T-helper 2 cell treated with Interferon-gamma antibody and Interleukin-4, amounts not matched to agents 5 μg/mL and 100 μg/mL, for 36 hours (primary cell): ENCODE measurements at regions not wholly inside any gene's neighbourhood (a gene's known extent, or its start where the extent isn't known, plus 50 kb on each side); places are given as distances from the start of the nearest gene placed in this dataset.

Experiments used
- DNase-seq: peaks from one replicate; pipeline ENCODE4 v3.0.0; 2021; ENCODE audit warnings: low spot score
- H3K27ac Mint-ChIP-seq: one replicate; pipeline ENCODE4 v1.8.0; 2021; ENCODE audit warnings: mild to moderate bottlenecking, mixed read lengths
- H3K27me3 Mint-ChIP-seq: one replicate; pipeline ENCODE4 v1.8.0; 2021; ENCODE audit warnings: low read depth, mixed read lengths
- H3K36me3 Mint-ChIP-seq: one replicate; pipeline ENCODE4 v1.8.0; 2021; ENCODE audit warnings: low read depth, mixed read lengths
- H3K4me1 Mint-ChIP-seq: one replicate; pipeline ENCODE4 v1.8.0; 2021; ENCODE audit warnings: low read depth, mixed read lengths
- H3K4me3 Mint-ChIP-seq: one replicate; pipeline ENCODE4 v1.8.0; 2022; ENCODE audit warnings: mild to moderate bottlenecking, moderate library complexity, mixed read lengths
- H3K9me3 Mint-ChIP-seq: one replicate; pipeline ENCODE4 v1.8.0; 2021; ENCODE audit warnings: mixed read lengths

- Mint-ChIP-seq H3K27ac (no peak overlapping the region), H3K27me3 (peaks cover 2% of the 10 kb centered on the region), H3K9me3 (no peaks in the 10 kb centered on the region), H3K4me3 (no peak overlapping the region), H3K4me1 (peaks cover 5% of the 10 kb centered on the region), H3K36me3 (no peaks in the 10 kb centered on the region)
- no peak for DNase-seq
These were observed 103.2 kb upstream of the CAMK1G start for GRCh38 chr1:209480345-209480744.

DNA sequence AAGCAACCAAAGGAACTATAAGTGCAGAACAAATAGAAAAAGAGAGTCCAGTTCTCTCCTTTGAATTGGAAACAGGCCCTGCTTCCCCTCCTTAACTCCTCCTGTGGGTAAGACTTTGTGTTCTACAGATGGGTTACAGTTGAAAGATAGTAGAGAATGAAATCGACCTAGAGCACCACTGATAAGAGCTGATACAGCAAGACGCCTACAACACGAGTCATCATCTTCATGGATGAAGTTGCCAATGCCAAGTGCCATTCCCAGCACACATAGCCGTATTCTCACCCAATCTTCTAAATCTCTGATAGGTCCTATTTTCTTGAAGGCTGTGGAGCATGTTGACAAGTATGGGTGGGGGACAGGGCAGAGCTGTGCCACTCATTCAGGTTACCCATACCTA, 99.8 kb upstream of the CAMK1G start:
- Mint-ChIP-seq H3K27me3 (peaks cover 4% of the 10 kb centered on the region), H3K9me3 (no peaks in the 10 kb centered on the region), H3K27ac (no peak overlapping the region), H3K36me3 (no peaks in the 10 kb centered on the region), H3K4me3 (no peak overlapping the region), H3K4me1 (peaks cover 5% of the 10 kb centered on the region)
- DNase-seq: no peak

GRCh38 chr1:209484429-209484828, 99.1 kb upstream of the CAMK1G start:
- Mint-ChIP-seq H3K4me3 (no peak overlapping the region), H3K4me1 (peaks cover 5% of the 10 kb centered on the region), H3K27me3 (peaks cover 2% of the 10 kb centered on the region), H3K9me3 (no peaks in the 10 kb centered on the region), H3K36me3 (no peaks in the 10 kb centered on the region), H3K27ac (no peak overlapping the region)
- DNase-seq: no peak

GRCh38 chr1:209485167-209485566, 98.3 kb upstream of the CAMK1G start:
- Mint-ChIP-seq H3K9me3 (no peaks in the 10 kb centered on the region), H3K36me3 (no peaks in the 10 kb centered on the region), H3K4me3 (no peak overlapping the region), H3K27ac (no peak overlapping the region), H3K27me3 (peaks cover 2% of the 10 kb centered on the region), H3K4me1 (peaks cover 5% of the 10 kb centered on the region)
- no peak for DNase-seq

DNA sequence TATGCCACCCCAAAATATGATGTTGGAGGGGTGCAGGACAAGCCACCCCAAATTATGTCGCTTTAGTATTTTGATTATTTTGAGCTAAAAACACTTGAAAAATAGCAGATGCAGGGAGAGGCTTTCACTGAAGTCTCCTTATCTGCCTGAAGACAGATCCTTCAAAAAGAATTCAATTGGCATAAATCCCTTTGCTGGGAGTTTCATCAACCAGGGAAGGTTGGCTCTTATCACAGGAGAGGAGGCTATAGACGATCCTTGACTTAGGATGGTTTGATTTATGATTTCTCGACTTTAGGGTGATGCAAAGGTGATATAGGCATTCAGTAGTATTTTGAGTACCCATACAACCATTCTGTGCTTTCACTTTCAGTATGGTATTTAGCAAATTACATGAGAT, 97.8 kb upstream of the CAMK1G start:
- peaks cover 5% of the 10 kb centered on the region for H3K4me1 Mint-ChIP-seq
- no peak for DNase-seq
- no peak overlapping the region for H3K4me3 Mint-ChIP-seq
- H3K27ac Mint-ChIP-seq: no peak overlapping the region
- H3K9me3 Mint-ChIP-seq: no peaks in the 10 kb centered on the region
- peaks cover 2% of the 10 kb centered on the region for H3K27me3 Mint-ChIP-seq
- no peaks in the 10 kb centered on the region for H3K36me3 Mint-ChIP-seq

GRCh38 chr1:209486861-209487593, 96.5 kb upstream of the CAMK1G start:
- Mint-ChIP-seq H3K4me3 (no peak overlapping the region), H3K27ac (no peak overlapping the region)
- DNase-seq: no peak

GRCh38 chr1:209490013-209490412, 93.5 kb upstream of the CAMK1G start:
- Mint-ChIP-seq H3K27me3 (peaks cover 4% of the 10 kb centered on the region), H3K36me3 (no peaks in the 10 kb centered on the region), H3K4me1 (no peaks in the 10 kb centered on the region), H3K9me3 (no peaks in the 10 kb centered on the region), H3K4me3 (no peak overlapping the region), H3K27ac (no peak overlapping the region)
- DNase-seq: no peak

More at GRCh38 chr1:209486861-209487593, 96.5 kb upstream of the CAMK1G start:
- H3K4me1 Mint-ChIP-seq: peaks cover 5% of the 10 kb centered on the region
- no peaks in the 10 kb centered on the region for H3K9me3 Mint-ChIP-seq
- peaks cover 2% of the 10 kb centered on the region for H3K27me3 Mint-ChIP-seq
- no peaks in the 10 kb centered on the region for H3K36me3 Mint-ChIP-seq

DNA sequence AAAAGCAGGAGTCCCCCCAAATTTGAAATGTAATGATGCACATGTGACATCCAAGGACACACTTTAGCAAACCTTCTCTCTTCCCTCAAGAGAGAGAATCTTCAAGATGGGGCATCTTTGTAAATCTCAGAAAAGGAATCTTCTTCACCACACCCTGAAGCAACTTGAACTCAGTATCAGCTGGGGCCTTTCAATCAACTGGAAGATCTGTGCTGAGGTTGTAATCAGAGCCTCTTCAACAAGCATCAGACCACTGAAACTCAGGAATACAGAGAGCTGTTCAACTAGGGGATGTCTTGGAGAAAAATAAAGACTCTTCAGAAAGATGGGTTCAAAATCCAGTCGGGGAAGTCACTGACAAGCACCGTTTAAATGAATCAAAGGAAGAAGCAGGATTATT, 92.5 kb upstream of the CAMK1G start:
- Mint-ChIP-seq H3K27ac (no peak overlapping the region), H3K4me3 (no peak overlapping the region), H3K9me3 (no peaks in the 10 kb centered on the region), H3K4me1 (no peaks in the 10 kb centered on the region), H3K27me3 (peaks cover 4% of the 10 kb centered on the region), H3K36me3 (no peaks in the 10 kb centered on the region)
- no peak for DNase-seq

DNA sequence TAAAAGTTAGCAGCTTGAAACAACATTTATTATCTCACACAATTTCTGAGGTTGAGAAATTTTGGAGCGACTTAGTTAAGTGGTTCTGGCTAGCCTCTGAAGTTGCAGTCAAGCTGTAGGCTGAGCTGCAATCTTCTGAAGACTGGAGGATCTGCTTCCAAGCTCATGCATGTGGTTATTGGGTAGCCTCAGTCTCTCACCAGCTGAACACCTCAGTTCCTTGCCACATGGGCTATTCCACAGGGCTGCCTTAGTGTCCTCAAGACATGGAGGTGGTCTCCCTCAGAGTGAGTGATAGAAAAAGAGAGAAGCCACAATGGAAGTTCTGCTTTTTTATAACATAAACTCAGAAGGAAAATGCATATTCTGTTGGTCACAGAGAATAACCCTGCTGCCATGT, 92.0 kb upstream of the CAMK1G start:
- H3K9me3 Mint-ChIP-seq: no peaks in the 10 kb centered on the region
- H3K36me3 Mint-ChIP-seq: no peaks in the 10 kb centered on the region
- no peaks in the 10 kb centered on the region for H3K4me1 Mint-ChIP-seq
- peaks cover 4% of the 10 kb centered on the region for H3K27me3 Mint-ChIP-seq
- DNase-seq: no peak
- H3K27ac Mint-ChIP-seq: no peak overlapping the region
- H3K4me3 Mint-ChIP-seq: no peak overlapping the region

- Mint-ChIP-seq H3K4me1 (no peaks in the 10 kb centered on the region), H3K4me3 (no peak overlapping the region), H3K27ac (no peak overlapping the region), H3K36me3 (no peaks in the 10 kb centered on the region), H3K27me3 (peaks cover 4% of the 10 kb centered on the region), H3K9me3 (no peaks in the 10 kb centered on the region)
- DNase-seq: no peak
These were observed 91.6 kb upstream of the CAMK1G start for GRCh38 chr1:209491897-209492296.

- no peak overlapping the region for H3K27ac Mint-ChIP-seq
- no peaks in the 10 kb centered on the region for H3K4me1 Mint-ChIP-seq
- peaks cover 4% of the 10 kb centered on the region for H3K27me3 Mint-ChIP-seq
- H3K4me3 Mint-ChIP-seq: no peak overlapping the region
- H3K9me3 Mint-ChIP-seq: peaks cover 4% of the 10 kb centered on the region
- no peaks in the 10 kb centered on the region for H3K36me3 Mint-ChIP-seq
- DNase-seq: no peak
These were observed 90.0 kb upstream of the CAMK1G start for GRCh38 chr1:209493559-209493958.

DNA sequence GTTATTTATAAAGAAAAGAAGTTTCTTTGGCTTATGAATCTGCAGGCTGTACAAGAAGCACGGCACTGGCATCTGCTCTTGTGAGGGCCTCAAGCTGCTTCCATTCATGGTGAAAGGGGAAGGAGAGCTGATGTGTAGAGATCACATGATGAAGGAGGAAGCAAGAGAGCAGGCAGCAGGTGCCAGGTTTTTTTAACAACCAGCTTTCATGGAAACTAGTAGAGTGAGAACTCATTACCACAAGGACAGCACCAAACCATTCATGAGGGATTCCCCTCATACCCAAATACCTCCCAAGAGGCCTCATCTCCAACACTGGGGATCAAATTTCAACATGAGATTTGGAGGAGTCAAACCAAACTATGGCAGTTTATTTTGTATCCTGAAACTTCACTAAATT, 85.8 kb upstream of the CAMK1G start:
- DNase-seq: no peak
- no peaks in the 10 kb centered on the region for H3K4me1 Mint-ChIP-seq
- no peak overlapping the region for H3K27ac Mint-ChIP-seq
- H3K36me3 Mint-ChIP-seq: no peaks in the 10 kb centered on the region
- peaks cover 4% of the 10 kb centered on the region for H3K27me3 Mint-ChIP-seq
- H3K4me3 Mint-ChIP-seq: no peak overlapping the region
- H3K9me3 Mint-ChIP-seq: peaks cover 20% of the 10 kb centered on the region

DNA sequence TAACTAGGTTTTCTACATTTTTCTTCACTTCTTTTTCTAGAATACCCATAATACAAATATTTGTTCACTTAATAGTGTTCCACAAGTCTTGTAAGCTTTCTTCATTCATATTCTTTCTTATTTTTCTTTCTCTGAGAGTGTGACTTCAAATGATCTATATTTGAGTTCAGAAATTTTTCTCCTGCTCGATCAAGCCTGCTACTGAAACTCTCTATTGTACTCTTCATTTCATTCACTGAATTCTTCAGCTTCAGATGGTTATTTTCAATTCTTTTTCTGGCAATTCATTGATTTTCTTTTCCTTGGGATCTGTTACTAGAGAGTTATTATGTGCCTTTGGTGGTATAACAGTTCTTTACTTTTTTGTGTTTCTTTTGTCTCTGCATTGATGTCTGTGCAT, 82.5 kb upstream of the CAMK1G start:
- no peak for DNase-seq
- H3K27me3 Mint-ChIP-seq: peaks cover 2% of the 10 kb centered on the region
- no peak overlapping the region for H3K27ac Mint-ChIP-seq

DNA sequence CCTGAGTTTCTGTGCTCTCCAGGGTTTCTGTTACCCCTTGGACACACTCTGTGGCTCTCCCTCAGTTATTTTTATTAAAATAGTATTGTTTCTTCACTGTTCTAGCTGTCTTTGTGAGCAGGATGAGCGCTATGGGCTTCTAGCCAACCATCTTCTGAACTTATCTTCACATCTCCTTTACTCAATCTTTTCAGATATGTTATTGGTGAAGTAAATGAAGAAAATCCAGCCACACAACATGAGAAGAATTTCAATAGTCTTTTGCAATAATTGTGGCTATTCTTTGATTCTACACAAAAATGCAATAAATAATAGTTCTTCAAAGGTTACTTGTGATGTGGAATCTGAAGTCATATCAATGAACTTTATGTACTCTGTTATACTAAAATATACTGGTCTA, 80.3 kb upstream of the CAMK1G start:
- H3K27me3 Mint-ChIP-seq: peaks cover under 1% of the 10 kb centered on the region
- no peak overlapping the region for H3K4me3 Mint-ChIP-seq
- no peak overlapping the region for H3K27ac Mint-ChIP-seq
- H3K4me1 Mint-ChIP-seq: no peaks in the 10 kb centered on the region
- DNase-seq: no peak
- H3K36me3 Mint-ChIP-seq: no peaks in the 10 kb centered on the region
- peaks cover 16% of the 10 kb centered on the region for H3K9me3 Mint-ChIP-seq

More for the DNA sequence above, 82.5 kb upstream of the CAMK1G start:
- no peak overlapping the region for H3K4me3 Mint-ChIP-seq
- no peaks in the 10 kb centered on the region for H3K36me3 Mint-ChIP-seq
- peaks cover 20% of the 10 kb centered on the region for H3K9me3 Mint-ChIP-seq
- H3K4me1 Mint-ChIP-seq: no peaks in the 10 kb centered on the region

- DNase-seq: no peak
- H3K4me1 Mint-ChIP-seq: no peaks in the 10 kb centered on the region
- H3K27ac Mint-ChIP-seq: no peak overlapping the region
- no peaks in the 10 kb centered on the region for H3K27me3 Mint-ChIP-seq
- no peaks in the 10 kb centered on the region for H3K36me3 Mint-ChIP-seq
- peaks cover 16% of the 10 kb centered on the region for H3K9me3 Mint-ChIP-seq
- H3K4me3 Mint-ChIP-seq: no peak overlapping the region
These were observed 78.9 kb upstream of the CAMK1G start for GRCh38 chr1:209504571-209504970.
